ENCODE measurements at regions not wholly inside any gene's neighbourhood (a gene's known extent, or its start where the extent isn't known, plus 50 kb on each side); places are given as distances from the start of the nearest gene placed in this dataset.

GRCh38 chr7:121669144-121669543 lies 203.8 kb upstream of the PTPRZ1 start:
- TF ChIP-seq, protein P1, sequence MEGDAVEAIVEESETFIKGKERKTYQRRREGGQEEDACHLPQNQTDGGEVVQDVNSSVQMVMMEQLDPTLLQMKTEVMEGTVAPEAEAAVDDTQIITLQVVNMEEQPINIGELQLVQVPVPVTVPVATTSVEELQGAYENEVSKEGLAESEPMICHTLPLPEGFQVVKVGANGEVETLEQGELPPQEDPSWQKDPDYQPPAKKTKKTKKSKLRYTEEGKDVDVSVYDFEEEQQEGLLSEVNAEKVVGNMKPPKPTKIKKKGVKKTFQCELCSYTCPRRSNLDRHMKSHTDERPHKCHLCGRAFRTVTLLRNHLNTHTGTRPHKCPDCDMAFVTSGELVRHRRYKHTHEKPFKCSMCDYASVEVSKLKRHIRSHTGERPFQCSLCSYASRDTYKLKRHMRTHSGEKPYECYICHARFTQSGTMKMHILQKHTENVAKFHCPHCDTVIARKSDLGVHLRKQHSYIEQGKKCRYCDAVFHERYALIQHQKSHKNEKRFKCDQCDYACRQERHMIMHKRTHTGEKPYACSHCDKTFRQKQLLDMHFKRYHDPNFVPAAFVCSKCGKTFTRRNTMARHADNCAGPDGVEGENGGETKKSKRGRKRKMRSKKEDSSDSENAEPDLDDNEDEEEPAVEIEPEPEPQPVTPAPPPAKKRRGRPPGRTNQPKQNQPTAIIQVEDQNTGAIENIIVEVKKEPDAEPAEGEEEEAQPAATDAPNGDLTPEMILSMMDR (optimal IDR thresholded peaks at IDR 0.05 in 1 of 3, IDR thresholded peaks at IDR 0.05 in 1 of 3, conservative IDR thresholded peaks at IDR 0.05 in 1 of 3; ENCODE audit: extremely low read depth in 1 of 3, insufficient read depth in 2 of 3, low read length in 3 of 3): no peak
- no peak for TF ChIP-seq EZH2 (IDR thresholded peaks at IDR 0.05; ENCODE audit: low read length)

Measured in keratinocyte (primary cell).